Hematopoietic multipotent progenitor cell treated with erythropoietin and hydrocortisone succinate and interleukin-3 and kit ligand, for 4 days (in vitro differentiated cells): ENCODE measurements at regions not wholly inside any gene's neighbourhood (a gene's known extent, or its start where the extent isn't known, plus 50 kb on each side); places are given as distances from the start of the nearest gene placed in this dataset.
"Not testable (repeated sequence)": the region's sequence is repeated elsewhere in the genome, so short reads cannot be mapped to it uniquely, and the experiment has no call there.

ENCODE experiments used
- DNase-seq: peaks from one replicate; pipeline ENCODE4 v3.0.0-alpha.2; 2015

DNA sequence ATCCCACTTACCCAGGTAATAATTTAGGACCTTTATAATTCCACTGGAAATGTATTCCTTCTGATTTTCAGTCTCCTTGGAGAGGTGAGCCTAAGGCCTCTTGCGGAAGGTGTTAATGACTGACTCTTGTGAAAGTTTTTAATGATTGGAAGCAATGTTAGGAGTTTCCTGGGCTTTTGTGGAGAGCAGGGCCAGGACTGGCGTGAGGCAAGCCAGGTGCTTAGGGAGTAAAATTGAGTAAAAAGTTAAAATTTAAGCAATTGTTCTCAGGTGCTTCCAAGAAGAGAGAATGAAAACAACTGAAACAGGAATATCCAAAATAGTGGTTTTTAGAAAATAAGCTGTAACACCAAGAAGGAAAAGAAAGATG lies 130.6 kb upstream of the TGFBR2 start:
- no peak for DNase-seq

GRCh38 chr3:30476368-30477084 lies 129.9 kb upstream of the TGFBR2 start:
- no peak for DNase-seq

GRCh38 chr3:30477149-30477921 lies 129.1 kb upstream of the TGFBR2 start:
- DNase-seq: no peak

- DNase-seq: not testable (repeated sequence)
These were observed 126.7 kb upstream of the TGFBR2 start for GRCh38 chr3:30479737-30480136.

DNA sequence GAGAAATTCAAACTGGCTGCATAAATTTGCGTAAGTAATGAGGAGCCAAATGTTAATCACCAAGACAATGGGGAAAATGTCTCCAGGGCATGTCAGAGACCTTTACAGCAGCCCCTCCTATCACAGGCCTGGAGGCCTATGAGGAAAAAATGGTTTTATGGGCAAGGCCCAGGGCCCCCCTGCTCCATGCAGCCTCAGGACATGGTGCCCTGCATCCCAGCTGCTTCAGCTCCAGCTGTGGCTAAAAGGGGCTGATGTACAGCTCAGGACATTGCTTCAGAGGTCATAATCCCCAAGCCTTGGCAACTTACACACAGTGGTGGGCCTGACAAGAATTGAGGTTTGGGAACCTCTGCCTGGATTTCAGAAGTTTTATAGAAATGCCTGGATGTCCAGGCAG lies 126.2 kb upstream of the TGFBR2 start:
- not testable (repeated sequence) for DNase-seq

- DNase-seq: no peak
These were observed 125.8 kb upstream of the TGFBR2 start for GRCh38 chr3:30480587-30480986.

DNA sequence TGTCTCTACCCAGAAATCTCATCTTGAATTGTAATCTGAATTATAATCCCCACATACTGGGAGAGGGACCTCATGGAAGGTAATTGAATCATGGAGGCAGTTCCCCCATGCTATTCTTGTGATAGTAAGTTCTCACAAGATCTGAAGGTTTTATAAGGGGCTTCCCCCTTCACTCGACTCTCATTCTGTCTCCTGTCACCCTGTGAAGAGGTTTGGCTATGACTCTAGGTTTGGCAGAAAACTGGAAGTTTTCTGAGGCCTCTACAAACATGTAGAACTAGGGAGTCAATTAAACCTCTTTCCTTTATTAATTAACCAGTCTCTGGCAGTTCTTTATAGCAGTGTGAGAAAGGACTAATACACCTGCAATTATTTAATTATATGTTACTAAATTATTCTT lies 125.2 kb upstream of the TGFBR2 start:
- no peak for DNase-seq

DNA sequence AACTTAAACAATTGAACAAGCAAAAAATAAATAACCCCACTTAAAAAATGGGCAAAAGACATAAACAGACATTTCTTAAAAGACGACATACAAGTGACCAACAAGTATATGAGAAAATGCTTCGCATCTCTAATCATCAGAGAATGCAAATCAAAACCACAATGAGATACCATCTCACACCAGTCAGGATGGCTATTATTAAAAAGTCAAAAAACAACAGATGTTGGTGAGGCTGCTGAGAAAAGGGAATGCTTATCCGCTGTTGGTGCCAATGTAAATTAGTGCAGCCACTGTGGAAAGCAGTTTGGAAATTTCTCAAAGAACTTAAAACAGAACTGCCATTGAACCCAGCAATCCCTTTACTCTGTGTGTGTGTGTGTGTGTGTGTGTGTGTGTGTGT lies 122.2 kb upstream of the TGFBR2 start:
- not testable (repeated sequence) for DNase-seq

DNA sequence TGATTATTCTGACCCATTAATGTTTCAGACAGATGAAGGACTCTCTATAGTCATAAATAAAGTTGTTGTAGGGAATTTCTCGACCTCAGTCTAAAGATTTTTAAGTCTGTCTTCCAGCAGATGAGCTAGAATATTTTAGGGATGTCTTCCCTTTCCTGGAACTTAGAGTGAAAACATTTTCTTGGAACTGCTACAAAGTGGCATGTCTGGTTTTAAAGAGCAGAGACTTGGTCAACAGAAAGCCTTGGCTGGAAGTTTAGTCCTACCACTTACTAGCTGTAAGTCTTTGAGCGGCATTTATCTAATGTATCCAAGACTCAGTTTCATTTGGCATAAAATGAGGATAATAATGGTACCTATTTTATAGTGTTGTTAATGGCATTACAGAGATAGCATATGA lies 120.0 kb upstream of the TGFBR2 start:
- no peak for DNase-seq

DNA sequence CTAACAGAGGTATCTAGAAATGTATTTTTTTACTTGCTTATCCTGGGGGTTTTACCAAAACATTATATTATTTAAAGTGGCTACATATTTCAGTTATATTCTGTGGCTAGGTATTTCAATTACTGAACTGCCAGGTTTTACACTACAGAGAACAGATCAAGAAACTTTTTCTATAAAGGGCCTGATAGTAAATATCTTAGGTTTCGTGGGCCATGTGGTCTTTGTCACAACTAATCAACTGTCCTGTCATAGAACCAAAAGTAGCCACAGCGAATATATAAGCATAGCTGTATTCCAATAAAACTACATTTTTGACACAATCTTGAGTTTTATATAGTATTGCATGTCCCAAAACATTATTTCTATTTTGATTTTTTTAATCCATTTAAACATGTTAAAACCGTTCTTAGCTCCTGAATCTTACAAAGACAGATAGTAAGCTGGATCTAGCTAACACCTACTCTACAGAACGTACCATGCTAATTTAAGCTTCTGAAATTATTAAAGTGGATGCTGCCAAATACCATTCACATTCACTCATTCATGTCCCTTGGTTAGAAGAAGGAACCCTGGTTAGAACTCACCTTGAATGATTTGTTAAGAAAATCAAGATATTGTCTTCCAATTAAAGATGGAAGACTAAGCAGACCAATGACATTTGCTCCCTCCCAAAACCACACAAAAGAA lies 118.2 kb upstream of the TGFBR2 start:
- no peak for DNase-seq

DNA sequence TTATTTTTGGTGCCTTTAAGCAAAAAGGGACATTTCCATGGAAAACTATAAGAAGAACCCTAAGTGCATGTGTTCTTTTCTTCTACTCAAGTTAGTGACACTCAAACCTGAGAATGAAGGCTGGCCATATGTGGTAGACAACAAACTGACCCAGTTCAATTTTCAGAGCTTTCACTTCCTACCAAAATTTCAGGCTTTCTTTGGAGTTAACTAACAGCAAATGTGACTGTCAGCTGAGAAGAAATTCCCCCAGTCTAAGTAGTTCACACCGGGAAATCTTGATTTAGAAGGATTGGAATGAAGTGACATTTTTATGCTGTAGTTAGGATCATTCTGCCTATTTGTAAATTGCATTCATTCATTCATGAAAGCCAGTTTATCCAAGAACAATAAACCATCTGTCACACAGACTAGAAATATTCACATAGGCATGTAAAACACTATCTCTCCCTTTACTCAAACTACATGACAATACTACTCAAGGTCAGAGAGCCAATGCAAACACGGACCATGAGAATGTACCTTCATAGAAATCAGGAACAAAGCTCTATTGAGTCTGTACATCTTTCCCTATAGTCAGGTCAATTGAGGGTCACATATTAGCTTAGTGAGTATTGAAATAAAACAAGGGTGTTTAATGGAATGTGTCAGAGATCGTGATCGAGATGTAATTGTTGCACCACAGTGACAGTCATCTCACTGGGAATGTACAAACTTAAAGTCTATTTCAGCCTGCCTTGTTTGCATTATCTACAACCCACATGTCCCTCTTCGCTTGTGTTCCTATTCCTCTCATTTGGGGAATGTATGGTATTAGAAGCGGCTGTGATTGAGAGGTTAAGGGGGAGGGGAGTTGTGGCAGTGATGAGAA lies 113.8 kb upstream of the TGFBR2 start:
- no peak for DNase-seq

- no peak for DNase-seq
These were observed 112.5 kb upstream of the TGFBR2 start for GRCh38 chr3:30493911-30494311.

DNA sequence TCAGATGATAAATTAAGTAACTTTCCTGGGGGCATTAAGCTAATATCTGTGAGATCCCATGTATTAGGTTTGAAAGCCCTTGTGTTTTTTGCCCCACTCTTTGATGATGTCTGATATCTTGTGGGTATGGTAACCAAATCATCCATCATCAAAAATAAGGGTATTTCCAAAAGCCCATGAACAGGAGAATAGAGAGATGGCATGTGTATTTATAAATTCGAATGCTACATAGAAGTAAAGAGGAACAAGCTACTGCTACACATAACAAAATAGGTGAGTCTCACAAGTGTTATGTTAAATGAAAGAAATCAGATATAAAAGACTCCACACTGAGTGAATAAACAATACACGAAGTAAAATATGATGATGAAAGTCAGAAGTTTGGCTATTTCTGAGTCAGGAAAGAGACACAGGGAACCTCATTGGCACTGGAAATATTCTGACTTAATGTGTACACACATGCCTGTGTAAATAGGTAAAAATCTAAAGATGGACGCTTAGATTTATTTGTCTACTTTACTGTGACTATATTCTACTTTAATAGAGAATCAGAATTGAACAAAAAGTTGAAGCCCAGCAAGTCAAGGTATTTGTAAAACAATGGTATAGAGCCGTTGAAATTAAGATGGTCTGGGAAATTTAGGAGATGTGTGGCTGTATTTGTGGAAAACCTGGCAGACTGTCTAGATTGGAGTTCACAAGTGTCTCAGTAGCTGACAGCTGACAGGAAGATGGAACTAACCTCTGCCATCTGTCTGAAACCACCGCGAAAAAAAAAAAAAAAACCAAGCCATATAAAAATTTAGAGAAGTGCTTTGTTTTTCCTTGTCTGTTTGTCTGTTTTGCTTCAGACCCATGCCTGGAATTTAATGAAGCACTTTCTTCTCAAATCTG lies 111.0 kb upstream of the TGFBR2 start:
- peak; percentile 44 for DNase-seq

- DNase-seq: peak; percentile 7
These were observed 110.1 kb upstream of the TGFBR2 start for GRCh38 chr3:30496066-30496966.

- DNase-seq: no peak
These were observed 107.8 kb upstream of the TGFBR2 start for GRCh38 chr3:30498587-30498967.

GRCh38 chr3:30500666-30501399 lies 105.6 kb upstream of the TGFBR2 start:
- DNase-seq: no peak

GRCh38 chr3:30501526-30501925 lies 104.9 kb upstream of the TGFBR2 start:
- no peak for DNase-seq

GRCh38 chr3:30502051-30502741 lies 104.2 kb upstream of the TGFBR2 start:
- DNase-seq: no peak

DNA sequence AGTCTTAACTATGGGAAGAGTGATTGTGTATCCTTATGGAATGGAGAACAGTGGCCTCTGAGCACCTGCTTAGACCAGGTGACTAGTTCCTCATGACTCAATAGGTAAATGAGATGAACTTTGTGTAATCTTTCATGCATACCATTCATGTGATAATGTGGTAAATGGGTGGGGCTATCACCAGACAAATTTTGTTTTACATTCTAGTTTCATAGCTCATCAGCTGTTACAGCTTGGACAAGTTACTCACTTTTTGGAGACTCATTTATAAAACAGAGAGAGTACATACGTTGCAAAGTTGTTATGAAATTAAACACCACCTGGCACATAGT lies 103.7 kb upstream of the TGFBR2 start:
- no peak for DNase-seq

DNA sequence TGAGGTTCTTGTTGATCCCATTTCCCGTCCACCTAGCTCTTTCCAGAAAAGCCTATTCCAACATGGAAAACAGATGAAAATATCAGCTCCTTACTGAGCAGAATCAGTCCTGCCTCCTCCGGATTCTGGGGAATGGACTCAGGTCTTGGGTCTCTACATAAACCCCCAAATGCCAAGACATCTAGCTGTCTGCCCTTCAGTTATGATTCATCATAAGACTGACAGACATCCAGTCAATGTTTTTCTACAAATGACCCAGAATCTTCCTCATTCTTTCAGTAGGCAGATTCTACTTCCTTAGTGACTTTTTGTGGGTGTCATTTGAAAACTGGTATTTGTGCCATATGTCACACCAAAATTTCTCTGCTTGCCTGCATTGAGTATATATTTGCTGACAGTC lies 103.0 kb upstream of the TGFBR2 start:
- DNase-seq: no peak
